Fibroblast of pulmonary artery (primary cell): ENCODE measurements at regions not wholly inside any gene's neighbourhood (a gene's known extent, or its start where the extent isn't known, plus 50 kb on each side); places are given as distances from the start of the nearest gene placed in this dataset.

Experiments
- DNase-seq: peaks from one replicate; pipeline ENCODE4 v3.0.0-alpha.2; 2010; ENCODE audit warnings: low read depth
- H3K4me3 ChIP-seq: replicated peaks from 2 replicates; pipeline ENCODE4 v1.5.1; 2011; ENCODE audit warnings: low read depth, mild to moderate bottlenecking, control low read depth, low read length, moderate library complexity
- CTCF ChIP-seq: IDR thresholded peaks from 2 replicates; pipeline ENCODE4 v1.5.1; 2011; ENCODE audit warnings: mild to moderate bottlenecking, control low read depth, low read length, inconsistent platforms; ENCODE audit errors: missing control alignments

GRCh38 chr1:218751208-218751948 is 406.2 kb downstream of the TGFB2 start:
- no peak overlapping the region for H3K4me3 ChIP-seq
- no peak for DNase-seq
- TF ChIP-seq CTCF: no peak

GRCh38 chr1:218752126-218752525 is 407.0 kb downstream of the TGFB2 start:
- no peak overlapping the region for H3K4me3 ChIP-seq
- DNase-seq: no peak
- no peak for TF ChIP-seq CTCF

- no peak overlapping the region for H3K4me3 ChIP-seq
- no peak for DNase-seq
- no peak for TF ChIP-seq CTCF
These were observed 409.3 kb downstream of the TGFB2 start for GRCh38 chr1:218754477-218754876.

- TF ChIP-seq CTCF: no peak
- no peak overlapping the region for H3K4me3 ChIP-seq
- DNase-seq: no peak
These were observed 410.0 kb downstream of the TGFB2 start for GRCh38 chr1:218755128-218755527.

- TF ChIP-seq CTCF: no peak
- no peak for DNase-seq
- no peak overlapping the region for H3K4me3 ChIP-seq
These were observed 413.9 kb upstream of the LYPLAL1 start for GRCh38 chr1:218759795-218760194.

- H3K4me3 ChIP-seq: no peak overlapping the region
- no peak for TF ChIP-seq CTCF
- no peak for DNase-seq
These were observed 412.8 kb upstream of the LYPLAL1 start for GRCh38 chr1:218760601-218761570.
